Lower leg skin (tissue), 3 donors: ENCODE measurements at regions not wholly inside any gene's neighbourhood (a gene's known extent, or its start where the extent isn't known, plus 50 kb on each side); places are given as distances from the start of the nearest gene placed in this dataset.

ENCODE experiments used
- POLR2A ChIP-seq, 2 donors: fragments of 450-650 bp; IDR thresholded peaks; one replicate each; pipeline ENCODE4 v1.6.1; 2016 to 2017; ENCODE audit warnings: antibody characterized with exemption in 2 of 2, mild to moderate bottlenecking in 1 of 2, moderate library complexity in 1 of 2
- TF ChIP-seq, protein P1 (sequence below), 3 donors: fragments of 450-650 bp; IDR thresholded peaks; one replicate each; pipeline ENCODE4 v1.5.1; 2016; ENCODE audit warnings: antibody characterized with exemption in 3 of 3, mild to moderate bottlenecking in 3 of 3, moderate library complexity in 2 of 3

DNA sequence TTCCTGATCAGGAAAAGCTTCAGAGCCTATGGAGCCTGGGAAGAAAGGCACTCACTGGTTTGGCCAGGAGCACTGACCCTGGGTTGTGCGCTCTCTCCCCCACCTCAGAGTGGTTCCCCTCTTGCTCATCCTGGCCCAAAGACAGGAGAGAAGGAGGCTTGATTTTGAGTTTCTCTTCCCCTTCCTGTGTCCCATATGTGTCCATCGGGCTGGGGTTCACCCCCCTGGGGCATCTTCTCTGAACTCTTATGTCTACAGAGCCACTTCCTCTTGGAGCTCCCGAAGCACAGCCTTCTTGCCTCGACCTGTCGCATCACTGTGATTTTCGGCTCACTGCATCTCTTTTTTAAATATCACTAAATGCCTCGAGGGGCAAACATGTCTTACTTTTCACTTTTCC is 692.3 kb downstream of the RNF144A start:
- TF ChIP-seq, protein P1, sequence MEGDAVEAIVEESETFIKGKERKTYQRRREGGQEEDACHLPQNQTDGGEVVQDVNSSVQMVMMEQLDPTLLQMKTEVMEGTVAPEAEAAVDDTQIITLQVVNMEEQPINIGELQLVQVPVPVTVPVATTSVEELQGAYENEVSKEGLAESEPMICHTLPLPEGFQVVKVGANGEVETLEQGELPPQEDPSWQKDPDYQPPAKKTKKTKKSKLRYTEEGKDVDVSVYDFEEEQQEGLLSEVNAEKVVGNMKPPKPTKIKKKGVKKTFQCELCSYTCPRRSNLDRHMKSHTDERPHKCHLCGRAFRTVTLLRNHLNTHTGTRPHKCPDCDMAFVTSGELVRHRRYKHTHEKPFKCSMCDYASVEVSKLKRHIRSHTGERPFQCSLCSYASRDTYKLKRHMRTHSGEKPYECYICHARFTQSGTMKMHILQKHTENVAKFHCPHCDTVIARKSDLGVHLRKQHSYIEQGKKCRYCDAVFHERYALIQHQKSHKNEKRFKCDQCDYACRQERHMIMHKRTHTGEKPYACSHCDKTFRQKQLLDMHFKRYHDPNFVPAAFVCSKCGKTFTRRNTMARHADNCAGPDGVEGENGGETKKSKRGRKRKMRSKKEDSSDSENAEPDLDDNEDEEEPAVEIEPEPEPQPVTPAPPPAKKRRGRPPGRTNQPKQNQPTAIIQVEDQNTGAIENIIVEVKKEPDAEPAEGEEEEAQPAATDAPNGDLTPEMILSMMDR (IDR thresholded peaks at IDR 0.05), result no peak
- TF ChIP-seq POLR2A (IDR thresholded peaks at IDR 0.05), result no peak
